ENCODE measurements at regions not wholly inside any gene's neighbourhood (a gene's known extent, or its start where the extent isn't known, plus 50 kb on each side); places are given as distances from the start of the nearest gene placed in this dataset.

DNA sequence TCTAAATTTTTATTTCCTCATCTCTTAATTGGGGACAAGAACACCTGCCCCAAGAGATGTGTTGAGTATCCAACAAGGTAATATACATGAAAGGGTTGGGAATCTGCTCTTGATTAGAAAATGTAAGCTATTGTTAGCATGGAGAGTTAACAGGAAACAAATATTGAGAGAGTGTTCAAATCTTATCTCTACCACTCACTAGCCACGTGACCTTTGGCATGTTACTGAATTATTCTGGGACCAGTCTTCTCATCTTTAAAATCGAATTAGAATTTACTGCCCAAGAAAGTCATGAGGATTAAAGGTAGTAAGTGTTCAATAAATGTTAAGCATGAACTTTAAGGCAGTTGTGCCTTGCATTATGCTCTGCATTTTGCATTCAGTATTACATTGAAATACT, 184.7 kb downstream of the MID1IP1 start:
- Histone ChIP-seq H3K4me3 (ENCODE audit: low read depth, low read length, poor library complexity, severe bottlenecking) (no peak overlapping the region), H3K9me2 (ENCODE audit: low read depth, low read length) (no peaks in the 10 kb centered on the region), H3K27me3 (ENCODE audit: insufficient read depth, low read length) (no peaks in the 10 kb centered on the region), H4K20me1 (ENCODE audit: insufficient read depth, low read length) (no peaks in the 10 kb centered on the region), H3K9ac (ENCODE audit: low read length) (no peak overlapping the region), H3K4me1 (ENCODE audit: insufficient read depth, low read length, severe bottlenecking) (peaks cover 37% of the 10 kb centered on the region), H3K27ac (ENCODE audit: low read depth, low read length, poor library complexity, severe bottlenecking) (peak overlapping the region; percentile 17), H3F3A (ENCODE audit: insufficient read depth, low read length) (no peaks in the 10 kb centered on the region), H3K79me2 (ENCODE audit: insufficient read depth, low read length) (no peaks in the 10 kb centered on the region), H3K4me2 (ENCODE audit: low read length) (no peak overlapping the region), H2AFZ (ENCODE audit: low read length) (no peak overlapping the region), H3K36me3 (ENCODE audit: insufficient read depth, low read length) (no peaks in the 10 kb centered on the region), H3K9me3 (ENCODE audit: low read length) (no peaks in the 10 kb centered on the region)
- TF ChIP-seq CTCF (IDR thresholded peaks at IDR 0.05; ENCODE audit: low read length) (no peak), EZH2 (IDR thresholded peaks at IDR 0.05; ENCODE audit: borderline replicate concordance, low read length) (no peak)

DNA sequence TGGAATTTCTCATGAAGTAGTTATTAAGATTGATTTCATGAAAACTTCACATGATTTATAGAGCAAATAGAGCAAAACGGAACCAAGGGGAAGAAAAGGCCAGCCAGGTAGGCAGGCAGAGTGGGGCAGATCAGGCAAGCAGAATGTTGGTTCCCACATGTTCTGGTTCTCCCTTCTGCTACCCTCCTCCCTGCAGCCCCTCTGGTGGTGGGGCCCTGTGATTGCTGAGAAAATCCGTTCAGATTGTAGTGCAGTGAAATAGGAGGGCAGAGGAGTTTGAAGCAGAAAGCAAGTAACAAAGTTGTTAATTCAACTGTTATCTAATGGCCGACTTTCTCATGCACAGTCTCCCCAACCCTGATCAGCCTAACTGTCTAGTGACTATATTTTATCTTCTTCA, 185.3 kb downstream of the MID1IP1 start:
- no peaks in the 10 kb centered on the region for H3K36me3 ChIP-seq (ENCODE audit: insufficient read depth, low read length)
- TF ChIP-seq CTCF (IDR thresholded peaks at IDR 0.05; ENCODE audit: low read length) (no peak), EZH2 (IDR thresholded peaks at IDR 0.05; ENCODE audit: borderline replicate concordance, low read length) (no peak)
- no peak overlapping the region for H3K9ac ChIP-seq (ENCODE audit: low read length)
- H4K20me1 ChIP-seq (ENCODE audit: insufficient read depth, low read length): no peaks in the 10 kb centered on the region
- H3K9me3 ChIP-seq (ENCODE audit: low read length): no peaks in the 10 kb centered on the region
- H3K27ac ChIP-seq (ENCODE audit: low read depth, low read length, poor library complexity, severe bottlenecking): peak overlapping the region; percentile 43
- H3K4me2 ChIP-seq (ENCODE audit: low read length): peak overlapping the region; percentile 16; the same call in 1 of the 2 replicates
- no peak overlapping the region for H3K4me3 ChIP-seq (ENCODE audit: low read depth, low read length, poor library complexity, severe bottlenecking)
- H3K9me2 ChIP-seq (ENCODE audit: low read depth, low read length): no peaks in the 10 kb centered on the region
- H3F3A ChIP-seq (ENCODE audit: insufficient read depth, low read length): no peaks in the 10 kb centered on the region
- H2AFZ ChIP-seq (ENCODE audit: low read length): no peak overlapping the region
- no peaks in the 10 kb centered on the region for H3K79me2 ChIP-seq (ENCODE audit: insufficient read depth, low read length)
- H3K27me3 ChIP-seq (ENCODE audit: insufficient read depth, low read length): no peaks in the 10 kb centered on the region
- H3K4me1 ChIP-seq (ENCODE audit: insufficient read depth, low read length, severe bottlenecking): peaks cover 37% of the 10 kb centered on the region

DNA sequence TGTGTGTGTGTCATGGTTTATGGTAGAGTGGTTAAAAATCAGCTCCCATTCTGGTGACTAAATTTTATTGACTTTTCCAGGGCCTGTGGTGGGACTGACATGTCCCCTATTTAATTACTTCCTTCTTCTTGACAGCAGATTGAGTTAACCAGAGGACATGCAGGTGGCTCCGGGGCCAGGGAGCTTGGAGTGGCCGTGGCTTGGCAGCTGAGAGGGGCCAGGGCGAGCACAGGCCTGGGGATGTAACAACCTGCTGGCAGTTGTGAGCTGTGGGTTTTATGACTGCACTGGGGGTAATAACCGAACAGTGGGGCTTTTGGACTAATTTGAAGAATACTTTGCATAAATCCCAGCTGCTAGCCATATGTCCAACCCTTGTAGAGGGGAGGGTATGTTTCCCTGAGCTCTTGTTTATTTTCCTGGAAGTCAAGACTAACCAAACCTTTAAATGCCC, 186.0 kb downstream of the MID1IP1 start:
- no peak overlapping the region for H3K4me3 ChIP-seq (ENCODE audit: low read depth, low read length, poor library complexity, severe bottlenecking)
- no peaks in the 10 kb centered on the region for H3K27me3 ChIP-seq (ENCODE audit: insufficient read depth, low read length)
- H3K4me2 ChIP-seq (ENCODE audit: low read length): 0 out of 2 replicates have a peak overlapping the region, but pooled peaks have one; percentile 16
- H3F3A ChIP-seq (ENCODE audit: insufficient read depth, low read length): no peaks in the 10 kb centered on the region
- no peaks in the 10 kb centered on the region for H3K9me2 ChIP-seq (ENCODE audit: low read depth, low read length)
- H3K9ac ChIP-seq (ENCODE audit: low read length): no peak overlapping the region
- H3K4me1 ChIP-seq (ENCODE audit: insufficient read depth, low read length, severe bottlenecking): peaks cover 37% of the 10 kb centered on the region
- TF ChIP-seq CTCF (IDR thresholded peaks at IDR 0.05; ENCODE audit: low read length) (no peak), EZH2 (IDR thresholded peaks at IDR 0.05; ENCODE audit: borderline replicate concordance, low read length) (no peak)
- no peak overlapping the region for H2AFZ ChIP-seq (ENCODE audit: low read length)
- H3K36me3 ChIP-seq (ENCODE audit: insufficient read depth, low read length): no peaks in the 10 kb centered on the region
- no peaks in the 10 kb centered on the region for H3K79me2 ChIP-seq (ENCODE audit: insufficient read depth, low read length)
- H3K27ac ChIP-seq (ENCODE audit: low read depth, low read length, poor library complexity, severe bottlenecking): peak overlapping the region; percentile 43
- H4K20me1 ChIP-seq (ENCODE audit: insufficient read depth, low read length): no peaks in the 10 kb centered on the region
- H3K9me3 ChIP-seq (ENCODE audit: low read length): no peaks in the 10 kb centered on the region
